Peyer's patch (tissue), 4 donors: ENCODE measurements at regions not wholly inside any gene's neighbourhood (a gene's known extent, or its start where the extent isn't known, plus 50 kb on each side); places are given as distances from the start of the nearest gene placed in this dataset.
A peak's percentile ranks its signal among the peaks of the same experiment; 100 is the strongest.

ENCODE experiments used
- DNase-seq, 3 donors: peaks; one replicate each; pipeline ENCODE4 v3.0.0-alpha.2; 2017 to 2019
- H3K27ac ChIP-seq, 4 donors: fragments of 200-600 bp; sonication (generic); one replicate each; pipeline ENCODE4 v1.5.1; 2016 to 2019
- H3K27me3 ChIP-seq, 2 donors: fragments of 200-600 bp; sonication (generic); one replicate each; pipeline ENCODE4 v1.5.1; 2019
- H3K36me3 ChIP-seq, 3 donors: fragments of 200-600 bp; sonication (generic); one replicate each; pipeline ENCODE4 v1.5.1; 2016 to 2019
- H3K4me1 ChIP-seq, 4 donors: fragments of 200-600 bp; sonication (generic); one replicate each; pipeline ENCODE4 v1.5.1; 2016 to 2019
- H3K4me3 ChIP-seq, 4 donors: fragments of 200-600 bp; sonication (generic); 1 replicate in 3 of 4; 2 replicates in 1 of 4; pipeline ENCODE4 v1.5.1; 2016 to 2019; ENCODE audit warnings: mild to moderate bottlenecking in 1 of 4
- H3K9me3 ChIP-seq, 4 donors: fragments of 200-600 bp; sonication (generic); one replicate each; pipeline ENCODE4 v1.5.1; 2016 to 2019; ENCODE audit warnings: mild to moderate bottlenecking in 1 of 4
- POLR2A ChIP-seq, 2 donors: fragments of 450-650 bp; IDR thresholded peaks; one replicate each; pipeline ENCODE4 v1.5.1; 2017; ENCODE audit warnings: antibody characterized with exemption in 2 of 2, mild to moderate bottlenecking in 2 of 2, moderate library complexity in 2 of 2
- TF ChIP-seq, protein P1 (sequence below), 6 experiments: fragments of 450-650 bp in 4 of 6; fragments of 200-600 bp in 2 of 6; sonication (generic) in 1 of 6; IDR thresholded peaks; one replicate each; pipeline ENCODE4 v1.5.1; 2017 to 2019; ENCODE audit warnings: antibody characterized with exemption in 6 of 6, mild to moderate bottlenecking in 3 of 6, moderate library complexity in 1 of 6

DNA sequence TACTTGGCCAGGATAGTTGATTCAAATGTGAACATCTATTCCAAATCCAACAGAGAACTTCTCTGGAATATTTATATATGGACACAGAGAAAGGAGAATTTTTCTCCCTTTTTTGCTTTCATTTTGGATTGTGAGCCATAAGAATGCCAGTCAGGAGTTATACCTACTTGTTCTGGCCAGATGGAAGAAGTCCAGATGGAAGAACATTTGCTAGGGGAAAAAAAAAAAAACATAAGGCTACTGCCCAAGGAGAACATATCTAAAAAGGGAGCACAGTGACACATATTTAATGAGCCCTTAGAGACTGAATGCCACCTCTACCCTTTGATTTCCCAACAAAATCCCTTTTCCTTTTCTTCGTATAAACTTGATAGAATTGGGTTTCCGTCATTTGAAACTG is 61.7 kb upstream of the PPP2R2B start:
- Histone ChIP-seq H3K27me3 (no peaks in the 10 kb centered on the region), H3K9me3 (no peaks in the 10 kb centered on the region), H3K4me3 (no peak overlapping the region), H3K36me3 (no peaks in the 10 kb centered on the region), H3K27ac (no peak overlapping the region), H3K4me1 (no peaks in the 10 kb centered on the region)
- no peak for DNase-seq
- TF ChIP-seq POLR2A (IDR thresholded peaks at IDR 0.05): no peak
- TF ChIP-seq, protein P1, sequence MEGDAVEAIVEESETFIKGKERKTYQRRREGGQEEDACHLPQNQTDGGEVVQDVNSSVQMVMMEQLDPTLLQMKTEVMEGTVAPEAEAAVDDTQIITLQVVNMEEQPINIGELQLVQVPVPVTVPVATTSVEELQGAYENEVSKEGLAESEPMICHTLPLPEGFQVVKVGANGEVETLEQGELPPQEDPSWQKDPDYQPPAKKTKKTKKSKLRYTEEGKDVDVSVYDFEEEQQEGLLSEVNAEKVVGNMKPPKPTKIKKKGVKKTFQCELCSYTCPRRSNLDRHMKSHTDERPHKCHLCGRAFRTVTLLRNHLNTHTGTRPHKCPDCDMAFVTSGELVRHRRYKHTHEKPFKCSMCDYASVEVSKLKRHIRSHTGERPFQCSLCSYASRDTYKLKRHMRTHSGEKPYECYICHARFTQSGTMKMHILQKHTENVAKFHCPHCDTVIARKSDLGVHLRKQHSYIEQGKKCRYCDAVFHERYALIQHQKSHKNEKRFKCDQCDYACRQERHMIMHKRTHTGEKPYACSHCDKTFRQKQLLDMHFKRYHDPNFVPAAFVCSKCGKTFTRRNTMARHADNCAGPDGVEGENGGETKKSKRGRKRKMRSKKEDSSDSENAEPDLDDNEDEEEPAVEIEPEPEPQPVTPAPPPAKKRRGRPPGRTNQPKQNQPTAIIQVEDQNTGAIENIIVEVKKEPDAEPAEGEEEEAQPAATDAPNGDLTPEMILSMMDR (IDR thresholded peaks at IDR 0.05): no peak

DNA sequence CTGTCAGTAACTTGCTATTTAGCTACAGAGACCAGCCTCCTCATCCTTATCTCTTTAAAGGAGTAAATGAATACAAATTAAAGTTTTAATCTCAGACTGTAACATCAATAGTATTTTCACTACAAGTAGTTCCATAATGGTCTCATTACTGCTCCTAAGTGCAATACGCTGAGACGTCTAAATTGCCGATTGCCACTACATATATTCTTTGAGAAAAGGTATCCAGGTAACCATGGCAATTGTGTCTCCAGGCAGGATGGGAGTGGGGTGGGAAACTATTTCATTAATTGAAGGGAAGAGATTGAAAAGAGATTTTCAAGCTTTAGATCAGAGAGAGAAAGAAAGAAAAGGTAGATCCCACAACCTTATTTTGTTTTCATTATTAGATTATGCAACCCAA is 65.5 kb upstream of the PPP2R2B start:
- H3K4me1 ChIP-seq: no peaks in the 10 kb centered on the region
- no peak overlapping the region for H3K27ac ChIP-seq
- no peaks in the 10 kb centered on the region for H3K36me3 ChIP-seq
- TF ChIP-seq POLR2A (IDR thresholded peaks at IDR 0.05): no peak
- TF ChIP-seq, protein P1 (IDR thresholded peaks at IDR 0.05): no peak
- no peak for DNase-seq
- no peak overlapping the region for H3K4me3 ChIP-seq
- H3K9me3 ChIP-seq: no peaks in the 10 kb centered on the region
- H3K27me3 ChIP-seq: no peaks in the 10 kb centered on the region

DNA sequence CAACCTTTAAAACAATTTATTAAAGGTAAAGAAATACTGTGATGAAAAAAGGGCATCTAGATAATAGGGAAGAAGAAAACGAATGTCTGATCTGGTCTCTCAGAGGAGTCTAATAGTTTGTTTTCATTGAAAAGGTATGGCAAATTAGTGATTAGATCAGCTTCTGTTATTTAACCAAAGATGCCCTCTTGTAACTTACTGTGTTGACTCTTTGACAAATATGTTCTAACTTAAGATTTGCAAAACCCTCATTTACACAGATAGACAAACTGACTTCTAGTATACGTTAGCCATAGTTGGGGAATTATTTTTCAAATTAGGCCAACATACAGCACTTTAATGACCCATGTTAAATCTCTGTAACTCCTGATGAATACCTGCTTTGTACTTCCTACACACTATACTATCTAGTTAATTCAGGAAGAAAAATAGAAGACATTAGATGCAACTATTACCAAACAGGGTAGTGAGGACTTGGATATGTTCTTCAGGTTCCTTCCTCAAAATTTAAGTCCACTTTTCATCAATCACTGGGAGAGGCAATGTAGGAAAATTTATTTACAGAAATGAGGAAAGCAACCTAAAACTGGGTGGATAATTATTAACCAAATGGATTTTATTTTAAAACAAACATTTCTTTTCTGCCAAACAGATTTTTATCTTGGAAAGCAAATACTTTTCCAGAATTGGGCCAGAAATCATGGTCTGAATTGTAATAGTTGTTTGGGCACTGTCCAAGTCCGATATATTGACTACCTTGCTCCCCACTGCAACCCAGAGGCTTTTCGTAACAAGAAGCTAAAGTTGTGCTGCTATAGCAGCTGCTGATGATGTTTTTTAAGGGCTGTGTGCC is 66.4 kb upstream of the PPP2R2B start:
- Histone ChIP-seq H3K9me3 (no peaks in the 10 kb centered on the region), H3K36me3 (no peaks in the 10 kb centered on the region), H3K27ac (no peak overlapping the region), H3K4me3 (no peak overlapping the region), H3K4me1 (no peaks in the 10 kb centered on the region), H3K27me3 (no peaks in the 10 kb centered on the region)
- TF ChIP-seq, protein P1 (IDR thresholded peaks at IDR 0.05): no peak
- TF ChIP-seq POLR2A (IDR thresholded peaks at IDR 0.05): no peak
- DNase-seq: no peak

DNA sequence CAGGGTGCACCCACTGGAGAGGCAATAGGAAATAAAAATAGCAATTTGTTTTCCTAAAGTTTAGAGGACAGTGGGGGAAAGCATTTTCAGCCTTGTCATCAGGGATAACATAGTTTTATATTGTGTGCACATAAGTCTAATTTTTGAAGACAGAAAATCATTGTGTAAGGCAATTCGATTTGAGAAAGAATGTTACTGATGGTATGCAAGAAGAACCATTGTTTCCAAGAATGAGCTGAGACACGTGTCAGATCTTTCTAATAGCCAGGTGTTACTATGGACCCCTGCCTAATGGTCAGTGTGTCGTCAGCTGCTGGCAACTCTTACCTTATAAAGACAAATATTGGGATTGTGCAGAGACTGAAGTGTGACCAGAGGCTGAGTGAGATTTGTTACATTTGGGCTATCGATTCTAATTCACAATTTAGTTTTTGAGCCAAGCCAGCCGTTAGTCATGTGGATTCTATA is 67.1 kb upstream of the PPP2R2B start:
- Histone ChIP-seq H3K4me3 (no peak overlapping the region), H3K27me3 (no peaks in the 10 kb centered on the region), H3K4me1 (no peaks in the 10 kb centered on the region), H3K36me3 (no peaks in the 10 kb centered on the region), H3K27ac (no peak overlapping the region), H3K9me3 (no peaks in the 10 kb centered on the region)
- TF ChIP-seq, protein P1 (IDR thresholded peaks at IDR 0.05): no peak
- TF ChIP-seq POLR2A (IDR thresholded peaks at IDR 0.05): no peak
- no peak for DNase-seq

DNA sequence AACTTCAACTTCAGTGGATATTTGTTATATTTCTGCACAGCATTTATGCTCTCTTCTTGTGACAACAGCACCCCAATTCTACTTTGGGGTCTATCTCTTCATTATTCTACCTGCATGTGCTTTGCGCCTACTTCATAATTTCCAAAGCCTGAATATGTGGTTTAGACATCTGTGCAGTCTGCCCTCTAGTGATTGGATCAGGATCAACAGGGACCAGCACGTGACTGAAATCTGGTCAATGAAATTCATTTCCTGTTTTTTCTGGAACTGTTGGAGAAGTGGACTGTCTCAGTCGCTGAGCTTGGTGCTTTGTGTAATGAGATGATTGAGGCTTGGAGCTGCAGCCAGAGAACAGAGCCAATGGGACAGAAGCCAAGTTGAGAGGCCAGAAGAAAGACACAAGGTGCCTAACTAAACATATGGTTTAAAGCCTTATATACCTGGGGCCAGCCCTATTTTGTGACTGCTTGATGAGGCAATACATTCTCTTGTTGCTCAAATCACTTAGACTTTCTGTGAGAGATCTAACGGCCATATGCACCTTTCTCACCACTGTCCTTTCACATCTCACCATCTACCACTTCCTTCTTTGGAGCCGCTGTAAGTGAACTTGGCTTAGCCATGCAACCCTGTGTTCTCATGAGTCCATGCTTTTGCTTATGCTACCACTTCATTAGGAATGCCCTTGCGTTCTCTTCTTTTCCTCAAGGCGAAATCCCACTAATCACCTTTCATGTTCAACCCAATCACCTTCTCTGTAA is 68.8 kb upstream of the PPP2R2B start:
- no peak for TF ChIP-seq POLR2A (IDR thresholded peaks at IDR 0.05)
- TF ChIP-seq, protein P1 (IDR thresholded peaks at IDR 0.05): peak in 3 of 6 experiments; percentile 21 to 34 (median 32)
- no peak for DNase-seq

More for the DNA sequence above, 68.8 kb upstream of the PPP2R2B start:
- H3K9me3 ChIP-seq: no peaks in the 10 kb centered on the region
- H3K4me1 ChIP-seq: no peaks in the 10 kb centered on the region
- no peak overlapping the region for H3K27ac ChIP-seq
- H3K4me3 ChIP-seq: no peak overlapping the region
- H3K27me3 ChIP-seq: no peaks in the 10 kb centered on the region
- H3K36me3 ChIP-seq: no peaks in the 10 kb centered on the region
